ENCODE measurements at regions not wholly inside any gene's neighbourhood (a gene's known extent, or its start where the extent isn't known, plus 50 kb on each side); places are given as distances from the start of the nearest gene placed in this dataset.

GRCh38 chr5:28265877-28266276 is 1227.5 kb upstream of the CDH9 start:
- no peak for TF ChIP-seq POLR2A (IDR thresholded peaks at IDR 0.05; ENCODE audit: extremely low read depth, insufficient read length)
- no peak for TF ChIP-seq CTCF (IDR thresholded peaks at IDR 0.05; ENCODE audit: low read depth, low read length)
- no peak for TF ChIP-seq MAX (IDR thresholded peaks at IDR 0.05; ENCODE audit: low read depth, low read length)
